T-helper 1 cell treated with Interleukin-12 subunit alpha and Interleukin-12 subunit beta and Interleukin-4 antibody, amounts not matched to agents 30 μg/mL and 1 μg/mL, for 36 hours (primary cell): ENCODE measurements at regions not wholly inside any gene's neighbourhood (a gene's known extent, or its start where the extent isn't known, plus 50 kb on each side); places are given as distances from the start of the nearest gene placed in this dataset.

Source experiments
- H3K27ac Mint-ChIP-seq: one replicate; pipeline ENCODE4 v1.8.0; 2021; ENCODE audit warnings: mild to moderate bottlenecking, mixed read lengths
- H3K27me3 Mint-ChIP-seq: one replicate; pipeline ENCODE4 v1.8.0; 2021; ENCODE audit warnings: low read depth, mixed read lengths
- H3K36me3 Mint-ChIP-seq: one replicate; pipeline ENCODE4 v1.8.0; 2021; ENCODE audit warnings: low read depth, mixed read lengths
- H3K4me1 Mint-ChIP-seq: one replicate; pipeline ENCODE4 v1.8.0; 2021; ENCODE audit warnings: low read depth, mixed read lengths
- H3K4me3 Mint-ChIP-seq: one replicate; pipeline ENCODE4 v1.8.0; 2021; ENCODE audit warnings: mild to moderate bottlenecking, moderate library complexity, mixed read lengths
- H3K9me3 Mint-ChIP-seq: one replicate; pipeline ENCODE4 v1.8.0; 2021; ENCODE audit warnings: mixed read lengths

GRCh38 chr7:67843001-67843565 is 846.5 kb downstream of the TYW1 start:
- H3K9me3 Mint-ChIP-seq = peaks cover 21% of the 10 kb centered on the region
- H3K27ac Mint-ChIP-seq = no peak overlapping the region
- no peaks in the 10 kb centered on the region for H3K36me3 Mint-ChIP-seq
- no peaks in the 10 kb centered on the region for H3K27me3 Mint-ChIP-seq
- H3K4me3 Mint-ChIP-seq = no peak overlapping the region
- no peaks in the 10 kb centered on the region for H3K4me1 Mint-ChIP-seq

DNA sequence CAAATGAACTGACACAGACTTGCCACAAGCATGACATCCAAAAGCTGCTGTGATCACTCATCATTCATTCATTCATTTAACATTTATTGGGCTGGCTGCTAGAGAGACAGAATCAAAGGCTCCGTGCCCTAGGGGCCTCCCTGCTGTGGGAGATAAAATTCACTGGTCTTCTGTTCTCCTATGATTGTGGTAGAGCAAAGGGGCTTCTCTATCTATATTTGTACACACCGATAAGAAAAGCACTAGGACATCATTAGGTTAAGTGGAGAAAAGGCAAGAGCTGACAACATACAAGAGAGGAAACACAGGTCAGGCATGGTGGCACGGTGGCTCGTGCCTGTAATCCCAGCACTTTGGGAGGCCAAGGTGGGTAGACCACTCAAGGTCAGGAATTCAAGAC is 847.0 kb downstream of the TYW1 start:
- Mint-ChIP-seq H3K27me3 (no peaks in the 10 kb centered on the region), H3K27ac (no peak overlapping the region), H3K36me3 (no peaks in the 10 kb centered on the region), H3K4me3 (no peak overlapping the region), H3K4me1 (no peaks in the 10 kb centered on the region), H3K9me3 (peaks cover 21% of the 10 kb centered on the region)

DNA sequence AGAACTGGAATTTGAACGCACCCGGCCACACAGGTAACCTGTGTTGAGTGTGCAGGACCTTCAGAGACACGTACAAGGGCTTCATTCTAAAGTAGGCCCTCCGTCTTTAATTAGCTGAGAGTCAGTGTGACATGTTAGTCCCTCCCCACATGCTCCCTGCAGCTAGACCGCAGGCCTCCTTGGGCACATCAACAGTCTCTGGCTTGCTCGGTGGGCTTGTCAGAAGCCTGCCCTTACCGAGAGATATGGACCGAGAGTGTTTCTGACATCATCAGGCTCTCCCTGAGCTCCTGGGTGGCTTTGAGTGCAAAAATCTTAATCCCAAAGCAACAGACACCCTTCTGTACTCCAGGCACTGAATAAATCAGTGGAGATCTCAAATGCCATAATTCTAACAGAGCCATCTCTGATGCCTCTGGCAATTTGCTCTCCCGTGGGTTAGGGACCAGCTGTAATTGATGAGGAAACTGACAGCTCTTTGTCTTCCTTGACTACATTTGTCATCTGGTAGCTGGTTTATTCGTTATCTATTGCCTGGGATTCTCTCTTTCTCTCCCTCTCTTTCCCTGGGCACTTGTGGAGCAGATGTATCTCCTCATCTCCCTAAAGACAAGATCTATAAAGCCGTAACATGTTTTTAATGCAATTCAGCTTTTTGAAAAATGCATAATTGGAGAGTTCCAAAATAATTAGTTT is 850.6 kb downstream of the TYW1 start:
- H3K27me3 Mint-ChIP-seq = no peaks in the 10 kb centered on the region
- no peaks in the 10 kb centered on the region for H3K36me3 Mint-ChIP-seq
- H3K4me3 Mint-ChIP-seq = no peak overlapping the region
- H3K4me1 Mint-ChIP-seq = no peaks in the 10 kb centered on the region
- H3K27ac Mint-ChIP-seq = no peak overlapping the region
- H3K9me3 Mint-ChIP-seq = peaks cover 27% of the 10 kb centered on the region

GRCh38 chr7:67854221-67855178 is 857.9 kb downstream of the TYW1 start:
- no peaks in the 10 kb centered on the region for H3K36me3 Mint-ChIP-seq
- no peak overlapping the region for H3K27ac Mint-ChIP-seq
- H3K4me3 Mint-ChIP-seq = no peak overlapping the region
- no peaks in the 10 kb centered on the region for H3K27me3 Mint-ChIP-seq
- peaks cover 66% of the 10 kb centered on the region for H3K9me3 Mint-ChIP-seq
- H3K4me1 Mint-ChIP-seq = no peaks in the 10 kb centered on the region

DNA sequence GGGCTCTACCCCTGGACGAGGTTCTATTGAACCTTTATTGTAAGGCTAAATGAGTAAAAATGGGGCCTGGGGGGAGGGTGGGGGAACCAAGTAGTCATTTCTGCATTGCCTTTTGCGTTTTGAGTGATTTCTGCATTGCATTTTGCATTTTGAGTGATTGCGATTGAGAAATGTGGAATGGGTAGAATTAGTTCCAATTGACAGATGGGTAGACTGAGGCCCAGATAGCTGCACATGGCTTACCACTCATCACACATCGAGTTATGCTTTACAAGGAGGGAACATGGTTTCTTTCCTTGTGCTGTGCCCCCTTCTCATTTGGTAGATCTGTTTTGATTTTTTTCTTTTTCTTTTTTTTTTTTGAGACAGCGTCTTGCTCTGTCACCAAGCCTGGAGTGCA is 858.7 kb downstream of the TYW1 start:
- Mint-ChIP-seq H3K27me3 (no peaks in the 10 kb centered on the region), H3K4me3 (no peak overlapping the region), H3K4me1 (no peaks in the 10 kb centered on the region), H3K36me3 (no peaks in the 10 kb centered on the region), H3K9me3 (peaks cover 69% of the 10 kb centered on the region), H3K27ac (no peak overlapping the region)

GRCh38 chr7:67856046-67856445 is 859.4 kb downstream of the TYW1 start:
- Mint-ChIP-seq H3K4me3 (no peak overlapping the region), H3K9me3 (peaks cover 67% of the 10 kb centered on the region), H3K27ac (no peak overlapping the region), H3K4me1 (no peaks in the 10 kb centered on the region), H3K27me3 (no peaks in the 10 kb centered on the region), H3K36me3 (no peaks in the 10 kb centered on the region)

GRCh38 chr7:67857698-67858097 is 861.1 kb downstream of the TYW1 start:
- H3K4me3 Mint-ChIP-seq = no peak overlapping the region
- no peaks in the 10 kb centered on the region for H3K4me1 Mint-ChIP-seq
- H3K27me3 Mint-ChIP-seq = no peaks in the 10 kb centered on the region
- H3K36me3 Mint-ChIP-seq = no peaks in the 10 kb centered on the region
- peaks cover 66% of the 10 kb centered on the region for H3K9me3 Mint-ChIP-seq
- no peak overlapping the region for H3K27ac Mint-ChIP-seq

GRCh38 chr7:67858931-67859330 is 862.3 kb downstream of the TYW1 start:
- H3K27me3 Mint-ChIP-seq = no peaks in the 10 kb centered on the region
- H3K4me3 Mint-ChIP-seq = no peak overlapping the region

GRCh38 chr7:67863911-67864310 is 867.3 kb downstream of the TYW1 start:
- Mint-ChIP-seq H3K9me3 (peaks cover 44% of the 10 kb centered on the region), H3K36me3 (no peaks in the 10 kb centered on the region), H3K27me3 (no peaks in the 10 kb centered on the region), H3K27ac (no peak overlapping the region), H3K4me3 (no peak overlapping the region), H3K4me1 (no peaks in the 10 kb centered on the region)

More at GRCh38 chr7:67858931-67859330, 862.3 kb downstream of the TYW1 start:
- Mint-ChIP-seq H3K27ac (no peak overlapping the region), H3K9me3 (peaks cover 61% of the 10 kb centered on the region), H3K4me1 (no peaks in the 10 kb centered on the region), H3K36me3 (no peaks in the 10 kb centered on the region)

GRCh38 chr7:67866054-67866453 is 869.4 kb downstream of the TYW1 start:
- H3K27ac Mint-ChIP-seq = no peak overlapping the region
- no peaks in the 10 kb centered on the region for H3K27me3 Mint-ChIP-seq
- H3K4me1 Mint-ChIP-seq = no peaks in the 10 kb centered on the region
- peaks cover 50% of the 10 kb centered on the region for H3K9me3 Mint-ChIP-seq
- no peak overlapping the region for H3K4me3 Mint-ChIP-seq
- no peaks in the 10 kb centered on the region for H3K36me3 Mint-ChIP-seq

GRCh38 chr7:67866812-67867211 is 870.2 kb downstream of the TYW1 start:
- Mint-ChIP-seq H3K4me3 (no peak overlapping the region), H3K4me1 (no peaks in the 10 kb centered on the region), H3K36me3 (no peaks in the 10 kb centered on the region), H3K27me3 (no peaks in the 10 kb centered on the region), H3K9me3 (peaks cover 49% of the 10 kb centered on the region), H3K27ac (no peak overlapping the region)

GRCh38 chr7:67870396-67870795 is 873.8 kb downstream of the TYW1 start:
- no peak overlapping the region for H3K27ac Mint-ChIP-seq
- peaks cover 34% of the 10 kb centered on the region for H3K9me3 Mint-ChIP-seq
- no peak overlapping the region for H3K4me3 Mint-ChIP-seq

GRCh38 chr7:67875558-67875957 is 878.9 kb downstream of the TYW1 start:
- no peak overlapping the region for H3K27ac Mint-ChIP-seq
- peaks cover 38% of the 10 kb centered on the region for H3K9me3 Mint-ChIP-seq
- no peaks in the 10 kb centered on the region for H3K27me3 Mint-ChIP-seq
- H3K36me3 Mint-ChIP-seq = no peaks in the 10 kb centered on the region
- H3K4me1 Mint-ChIP-seq = no peaks in the 10 kb centered on the region
- no peak overlapping the region for H3K4me3 Mint-ChIP-seq

More at GRCh38 chr7:67870396-67870795, 873.8 kb downstream of the TYW1 start:
- no peaks in the 10 kb centered on the region for H3K36me3 Mint-ChIP-seq
- H3K4me1 Mint-ChIP-seq = no peaks in the 10 kb centered on the region
- H3K27me3 Mint-ChIP-seq = no peaks in the 10 kb centered on the region

GRCh38 chr7:67878808-67879207 is 882.2 kb downstream of the TYW1 start:
- Mint-ChIP-seq H3K27me3 (no peaks in the 10 kb centered on the region), H3K4me3 (no peak overlapping the region), H3K9me3 (peaks cover 30% of the 10 kb centered on the region), H3K27ac (no peak overlapping the region), H3K4me1 (no peaks in the 10 kb centered on the region), H3K36me3 (no peaks in the 10 kb centered on the region)

- Mint-ChIP-seq H3K27me3 (no peaks in the 10 kb centered on the region), H3K9me3 (peaks cover 34% of the 10 kb centered on the region), H3K4me3 (no peak overlapping the region), H3K36me3 (no peaks in the 10 kb centered on the region), H3K4me1 (no peaks in the 10 kb centered on the region), H3K27ac (no peak overlapping the region)
Measured at GRCh38 chr7:67882843-67883242, 886.2 kb downstream of the TYW1 start.
